Natural killer cell treated with Interleukin-12 subunit alpha and Interleukin-12 subunit beta and Interleukin-15 and Interleukin-18, amount 100 ng/mL, for 72 hours (primary cell): ENCODE measurements at regions not wholly inside any gene's neighbourhood (a gene's known extent, or its start where the extent isn't known, plus 50 kb on each side); places are given as distances from the start of the nearest gene placed in this dataset.

ENCODE experiments used
- ATAC-seq, 2 donors: fragments of 150-1000 bp; cut with Tn5 transposase in 1 of 2; sonication (Bioruptor Pico), chemical (Tn5 transposase) in 1 of 2; 2 replicates each; pipeline ENCODE4 v1.10.0; 2021
- DNase-seq: peaks from one replicate; pipeline ENCODE4 v3.0.0; 2022; ENCODE audit warnings: low spot score
- H3K27ac Mint-ChIP-seq, 2 donors: 1 replicate in 1 of 2; 2 replicates in 1 of 2; pipeline ENCODE4 v1.8.0; 2022; ENCODE audit warnings: mixed read lengths in 2 of 2, mild to moderate bottlenecking in 1 of 2, moderate library complexity in 1 of 2
- H3K27me3 Mint-ChIP-seq, 2 donors: 1 replicate in 1 of 2; 2 replicates in 1 of 2; pipeline ENCODE4 v1.8.0; 2022; ENCODE audit warnings: mixed read lengths in 2 of 2
- H3K36me3 Mint-ChIP-seq: one replicate; pipeline ENCODE4 v1.8.0; 2022; ENCODE audit warnings: mixed read lengths
- H3K4me1 Mint-ChIP-seq, 2 donors: 1 replicate in 1 of 2; 2 replicates in 1 of 2; pipeline ENCODE4 v1.8.0; 2022; ENCODE audit warnings: low read depth in 2 of 2, mixed read lengths in 2 of 2, mild to moderate bottlenecking in 1 of 2
- H3K4me3 Mint-ChIP-seq: one replicate; pipeline ENCODE4 v1.8.0; 2022; ENCODE audit warnings: mixed read lengths
- H3K9me3 Mint-ChIP-seq: 2 replicates; pipeline ENCODE4 v1.8.0; 2022; ENCODE audit warnings: mixed read lengths

DNA sequence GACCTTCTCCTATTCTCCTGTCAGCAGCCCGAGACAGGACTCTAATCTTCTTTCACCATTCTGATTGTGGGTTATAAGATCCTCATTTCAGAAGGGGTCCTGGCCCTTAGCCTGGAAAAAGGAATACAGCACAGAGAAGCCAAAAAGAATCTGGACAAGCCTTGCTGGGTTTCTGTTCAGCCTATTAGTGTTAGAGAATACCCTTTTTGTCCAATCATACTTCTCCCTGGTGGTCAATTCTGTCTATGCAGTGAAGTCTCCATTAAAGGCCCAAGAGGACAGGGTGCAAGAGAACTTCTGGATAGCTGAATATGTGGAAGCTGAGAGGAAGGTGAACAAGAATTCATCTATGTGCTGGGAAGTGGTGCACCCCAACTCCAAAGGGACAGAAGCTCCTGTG lies 105.7 kb upstream of the AGA start:
- H3K9me3 Mint-ChIP-seq, result no peaks in the 10 kb centered on the region
- no peak overlapping the region for H3K27ac Mint-ChIP-seq
- H3K4me1 Mint-ChIP-seq, result no peaks in the 10 kb centered on the region
- DNase-seq (no peak), ATAC-seq (no peak)
- H3K27me3 Mint-ChIP-seq, result no peaks in the 10 kb centered on the region
- H3K36me3 Mint-ChIP-seq, result no peaks in the 10 kb centered on the region
- H3K4me3 Mint-ChIP-seq, result no peak overlapping the region

DNA sequence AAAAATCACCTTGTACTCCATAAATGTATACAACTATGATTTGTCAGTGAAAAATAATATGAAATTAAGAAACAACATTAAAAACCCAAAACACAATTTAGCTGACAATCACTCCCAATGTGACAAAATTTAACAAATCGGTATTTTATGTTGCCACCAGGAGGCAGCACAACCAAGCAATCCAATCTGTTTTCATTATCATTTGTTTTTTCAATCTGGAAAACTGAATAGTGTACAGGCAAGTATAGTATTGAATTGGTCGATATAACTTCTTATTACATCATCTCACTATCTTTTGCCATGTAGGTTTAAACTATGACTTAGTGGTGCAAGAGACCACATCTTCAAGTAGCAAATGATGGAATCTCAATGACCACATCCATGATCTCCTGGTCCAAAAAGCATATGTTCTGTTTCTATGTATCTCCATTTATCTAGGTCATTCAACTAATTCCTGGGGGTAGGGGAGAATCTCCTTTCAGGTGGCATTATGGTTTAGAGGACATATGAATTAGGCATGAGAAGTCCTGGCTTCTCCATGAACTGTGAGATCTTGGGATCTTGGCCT lies 112.9 kb upstream of the AGA start:
- Mint-ChIP-seq H3K27ac (no peak overlapping the region), H3K36me3 (no peaks in the 10 kb centered on the region), H3K4me3 (no peak overlapping the region), H3K4me1 (peaks cover 0 to 3% of the 10 kb centered on the region in 2 donors), H3K27me3 (no peaks in the 10 kb centered on the region), H3K9me3 (peaks cover 3% of the 10 kb centered on the region)
- DNase-seq (no peak), ATAC-seq (no peak)

- Mint-ChIP-seq H3K27ac (no peak overlapping the region), H3K9me3 (peaks cover 3% of the 10 kb centered on the region), H3K4me1 (peaks cover 0 to 3% of the 10 kb centered on the region in 2 donors), H3K36me3 (no peaks in the 10 kb centered on the region), H3K27me3 (no peaks in the 10 kb centered on the region), H3K4me3 (no peak overlapping the region)
- ATAC-seq (no peak), DNase-seq (no peak)
Observed at GRCh38 chr4:177557416-177557815, 115.2 kb upstream of the AGA start.

- H3K4me3 Mint-ChIP-seq, result no peak overlapping the region
- no peak for ATAC-seq
- H3K27me3 Mint-ChIP-seq, result no peaks in the 10 kb centered on the region
- no peak for DNase-seq
- H3K9me3 Mint-ChIP-seq, result peaks cover 3% of the 10 kb centered on the region
- peaks cover 0 to 3% of the 10 kb centered on the region in 2 donors for H3K4me1 Mint-ChIP-seq
- H3K27ac Mint-ChIP-seq, result no peak overlapping the region
- H3K36me3 Mint-ChIP-seq, result no peaks in the 10 kb centered on the region
Observed at GRCh38 chr4:177558995-177559394, 116.8 kb upstream of the AGA start.

DNA sequence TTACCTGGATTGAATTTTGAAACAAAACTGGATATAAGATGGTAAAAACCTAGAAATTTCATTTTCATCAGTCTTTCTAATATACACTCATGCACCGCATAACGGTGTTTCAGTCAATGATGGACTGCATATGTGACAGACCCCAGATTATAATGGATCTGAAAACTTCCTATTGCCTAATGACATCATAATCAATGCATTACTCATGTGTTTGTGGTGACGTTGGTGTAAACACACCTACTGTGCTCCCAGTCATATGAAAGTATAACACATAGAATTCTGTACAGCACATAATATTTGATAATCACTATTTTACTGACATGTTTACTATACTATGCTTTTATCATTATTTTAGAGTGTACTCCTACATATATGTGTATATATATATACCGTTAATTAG lies 119.9 kb upstream of the AGA start:
- H3K9me3 Mint-ChIP-seq, result peaks cover 3% of the 10 kb centered on the region
- no peaks in the 10 kb centered on the region for H3K36me3 Mint-ChIP-seq

DNA sequence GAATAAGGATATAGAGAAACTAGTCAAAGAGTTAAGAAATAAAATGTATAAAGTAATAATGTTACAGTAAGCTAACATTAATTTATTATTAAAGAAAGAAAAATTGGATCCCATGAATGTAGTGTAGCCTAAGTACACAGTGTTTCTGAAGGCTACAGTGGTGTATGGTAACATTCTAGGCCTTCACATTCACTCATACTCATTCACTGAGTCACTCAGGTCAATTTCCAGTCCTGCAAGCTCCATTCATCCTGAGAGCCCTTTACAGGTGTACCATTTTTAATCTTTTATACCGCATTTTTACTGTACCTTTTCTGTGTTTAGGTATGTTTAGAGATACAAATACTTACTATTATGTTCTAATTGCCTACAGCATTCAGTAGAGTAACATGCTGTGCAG lies 120.6 kb upstream of the AGA start:
- DNase-seq, result no peak
- ATAC-seq, result no peak
- Mint-ChIP-seq H3K27me3 (no peaks in the 10 kb centered on the region), H3K4me3 (no peak overlapping the region), H3K4me1 (no peaks in the 10 kb centered on the region), H3K27ac (no peak overlapping the region), H3K36me3 (no peaks in the 10 kb centered on the region), H3K9me3 (peaks cover 3% of the 10 kb centered on the region)

More for the DNA sequence above, 119.9 kb upstream of the AGA start:
- ATAC-seq (no peak), DNase-seq (no peak)
- Mint-ChIP-seq H3K27me3 (no peaks in the 10 kb centered on the region), H3K4me1 (no peaks in the 10 kb centered on the region), H3K27ac (no peak overlapping the region), H3K4me3 (no peak overlapping the region)

GRCh38 chr4:177566691-177567090 lies 124.5 kb upstream of the AGA start:
- DNase-seq (no peak), ATAC-seq (no peak)
- H3K27ac Mint-ChIP-seq, result no peak overlapping the region
- no peaks in the 10 kb centered on the region for H3K4me1 Mint-ChIP-seq
- H3K27me3 Mint-ChIP-seq, result no peaks in the 10 kb centered on the region
- H3K9me3 Mint-ChIP-seq, result peaks cover 3% of the 10 kb centered on the region
- no peaks in the 10 kb centered on the region for H3K36me3 Mint-ChIP-seq
- no peak overlapping the region for H3K4me3 Mint-ChIP-seq

DNA sequence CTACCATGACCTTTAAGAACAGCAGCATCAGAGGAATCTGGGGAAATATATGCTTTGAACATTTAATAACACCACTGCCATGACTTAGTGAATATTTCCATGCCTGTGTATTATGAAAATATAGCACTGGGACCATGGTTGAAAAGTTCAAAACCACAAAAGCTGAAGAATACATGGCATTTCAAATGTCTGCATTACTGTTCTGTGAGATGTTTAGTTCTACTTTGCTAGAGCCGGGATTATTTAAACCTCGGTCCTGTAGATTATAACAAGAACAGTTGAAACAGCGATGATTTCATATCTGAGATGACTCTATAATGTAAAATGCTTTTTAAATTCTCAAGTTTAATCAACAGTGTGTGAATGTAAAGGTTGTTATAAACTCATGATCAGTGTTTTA lies 126.7 kb upstream of the AGA start:
- no peaks in the 10 kb centered on the region for H3K4me1 Mint-ChIP-seq
- ATAC-seq, result no peak
- H3K27me3 Mint-ChIP-seq, result no peaks in the 10 kb centered on the region
- no peak overlapping the region for H3K4me3 Mint-ChIP-seq
- no peak for DNase-seq
- peaks cover 3% of the 10 kb centered on the region for H3K9me3 Mint-ChIP-seq
- no peaks in the 10 kb centered on the region for H3K36me3 Mint-ChIP-seq
- no peak overlapping the region for H3K27ac Mint-ChIP-seq

DNA sequence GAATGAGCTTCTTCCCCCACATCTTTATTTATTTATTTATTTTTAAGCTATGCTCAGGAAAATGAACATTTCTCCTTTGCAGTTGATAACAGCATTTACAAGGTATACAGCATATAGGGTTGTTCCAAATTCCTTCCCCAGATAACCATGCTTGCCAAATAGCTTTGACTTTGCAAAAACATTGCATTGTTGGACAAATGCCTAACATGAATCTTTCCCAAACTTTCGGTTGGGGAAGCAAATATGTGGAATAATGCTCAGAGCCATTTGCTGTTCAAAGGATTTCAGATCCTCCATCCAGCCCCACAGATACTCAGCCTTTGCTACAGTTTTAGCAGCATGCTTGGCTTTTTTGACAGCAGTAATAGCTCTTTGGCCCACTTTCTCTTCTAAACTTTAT lies 127.2 kb upstream of the AGA start:
- Mint-ChIP-seq H3K4me1 (no peaks in the 10 kb centered on the region), H3K9me3 (peaks cover 3% of the 10 kb centered on the region), H3K27me3 (no peaks in the 10 kb centered on the region), H3K27ac (no peak overlapping the region), H3K4me3 (no peak overlapping the region), H3K36me3 (no peaks in the 10 kb centered on the region)
- ATAC-seq, result no peak
- DNase-seq, result no peak

DNA sequence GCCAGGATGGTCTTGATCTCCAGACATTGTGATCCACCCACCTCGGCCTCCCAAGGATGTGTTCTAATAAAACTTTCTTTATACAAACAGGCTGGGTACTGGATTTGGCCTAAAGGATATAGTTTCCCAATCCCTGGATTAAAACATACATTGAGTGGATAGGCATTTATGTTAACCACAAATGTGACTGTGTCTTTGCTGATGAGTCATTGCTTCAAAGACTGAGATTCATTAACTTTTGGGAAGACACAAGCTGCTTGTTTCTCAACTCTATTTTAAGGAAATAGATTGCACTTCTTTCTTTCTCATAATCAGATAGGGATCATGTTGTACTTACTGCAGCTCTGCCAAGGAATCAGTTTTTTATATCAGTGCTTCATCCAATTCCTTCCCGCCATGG lies 131.3 kb upstream of the AGA start:
- no peaks in the 10 kb centered on the region for H3K36me3 Mint-ChIP-seq
- no peak for ATAC-seq
- no peak for DNase-seq
- no peak overlapping the region for H3K27ac Mint-ChIP-seq
- no peaks in the 10 kb centered on the region for H3K4me1 Mint-ChIP-seq
- H3K9me3 Mint-ChIP-seq, result no peaks in the 10 kb centered on the region
- H3K27me3 Mint-ChIP-seq, result no peaks in the 10 kb centered on the region
- no peak overlapping the region for H3K4me3 Mint-ChIP-seq

DNA sequence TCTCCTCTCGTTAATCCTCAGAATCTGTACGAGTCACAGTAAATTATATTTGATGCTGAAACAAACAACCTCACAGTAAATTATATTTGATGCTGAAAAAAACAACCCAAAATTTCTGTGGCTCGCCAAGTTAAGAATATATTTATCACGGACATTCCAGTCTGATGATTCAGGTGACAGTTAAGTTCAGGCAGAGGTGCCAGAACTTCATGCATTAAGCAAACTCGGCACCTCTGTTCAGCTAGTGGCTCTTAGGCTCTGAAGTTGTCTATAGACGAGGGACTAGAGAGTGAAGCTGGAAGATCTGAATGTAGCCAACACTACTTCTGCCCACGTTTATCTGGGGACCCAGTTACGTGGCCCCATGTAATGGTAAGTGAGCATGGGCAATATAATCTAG lies 132.2 kb upstream of the AGA start:
- Mint-ChIP-seq H3K4me3 (no peak overlapping the region), H3K36me3 (no peaks in the 10 kb centered on the region), H3K9me3 (no peaks in the 10 kb centered on the region), H3K27me3 (no peaks in the 10 kb centered on the region), H3K27ac (no peak overlapping the region), H3K4me1 (no peaks in the 10 kb centered on the region)
- DNase-seq, result no peak
- no peak for ATAC-seq

GRCh38 chr4:177579649-177580048 lies 137.4 kb upstream of the AGA start:
- ATAC-seq (no peak), DNase-seq (no peak)
- Mint-ChIP-seq H3K27me3 (no peaks in the 10 kb centered on the region), H3K36me3 (no peaks in the 10 kb centered on the region), H3K4me3 (no peak overlapping the region), H3K4me1 (no peaks in the 10 kb centered on the region), H3K27ac (no peak overlapping the region), H3K9me3 (peaks cover 3% of the 10 kb centered on the region)

GRCh38 chr4:177582992-177583391 lies 140.8 kb upstream of the AGA start:
- no peak for DNase-seq
- H3K4me3 Mint-ChIP-seq, result no peak overlapping the region
- H3K9me3 Mint-ChIP-seq, result peaks cover 3% of the 10 kb centered on the region
- H3K27me3 Mint-ChIP-seq, result no peaks in the 10 kb centered on the region
- H3K27ac Mint-ChIP-seq, result no peak overlapping the region
- H3K36me3 Mint-ChIP-seq, result no peaks in the 10 kb centered on the region
- no peak for ATAC-seq
- H3K4me1 Mint-ChIP-seq, result no peaks in the 10 kb centered on the region

DNA sequence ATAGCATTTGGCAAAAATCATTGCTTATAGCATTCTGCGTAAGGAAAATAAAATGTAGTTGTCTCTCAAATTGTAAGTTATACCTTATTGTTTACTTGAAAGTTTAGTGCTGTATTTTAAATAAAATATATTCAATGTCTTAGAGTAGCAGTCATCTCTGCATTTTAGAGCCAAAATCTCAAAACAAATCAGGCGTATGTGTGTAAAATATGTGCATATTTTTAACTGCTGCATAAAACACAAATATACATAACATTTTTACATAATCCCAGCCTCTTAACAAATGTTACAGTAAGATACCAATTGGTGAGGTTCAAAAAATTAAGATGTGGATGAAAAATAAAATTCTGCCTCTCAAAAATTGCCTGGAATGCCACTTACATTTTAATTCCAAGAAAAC lies 145.8 kb upstream of the AGA start:
- Mint-ChIP-seq H3K27ac (no peak overlapping the region), H3K4me3 (no peak overlapping the region), H3K27me3 (no peaks in the 10 kb centered on the region), H3K9me3 (peaks cover 3% of the 10 kb centered on the region), H3K36me3 (no peaks in the 10 kb centered on the region), H3K4me1 (no peaks in the 10 kb centered on the region)
- no peak for ATAC-seq
- no peak for DNase-seq

DNA sequence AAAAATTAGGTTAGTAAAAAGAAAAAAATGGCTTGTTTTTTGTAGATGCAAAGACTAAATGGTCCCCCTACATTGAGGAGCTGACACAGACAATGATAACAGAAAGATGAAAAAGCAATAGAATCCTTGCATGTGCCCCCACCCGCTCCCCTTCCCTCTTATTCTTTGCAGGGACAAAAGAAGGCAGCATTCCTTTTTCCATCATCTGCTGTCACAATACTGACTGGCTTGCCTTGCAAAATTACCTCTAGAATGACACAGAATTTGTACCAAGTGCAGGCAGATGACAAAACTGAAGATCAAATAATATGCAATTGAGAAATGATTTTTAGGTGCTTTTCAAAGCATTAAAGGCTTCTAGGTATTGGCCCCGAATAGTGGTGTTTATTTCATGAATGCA lies 153.1 kb upstream of the AGA start:
- H3K4me1 Mint-ChIP-seq, result no peaks in the 10 kb centered on the region
- DNase-seq (no peak), ATAC-seq (no peak)
- no peak overlapping the region for H3K27ac Mint-ChIP-seq
- H3K4me3 Mint-ChIP-seq, result no peak overlapping the region
- H3K36me3 Mint-ChIP-seq, result no peaks in the 10 kb centered on the region
- H3K9me3 Mint-ChIP-seq, result peaks cover 7% of the 10 kb centered on the region
- no peaks in the 10 kb centered on the region for H3K27me3 Mint-ChIP-seq
